ENCODE measurements at regions not wholly inside any gene's neighbourhood (a gene's known extent, or its start where the extent isn't known, plus 50 kb on each side); places are given as distances from the start of the nearest gene placed in this dataset.

DNA sequence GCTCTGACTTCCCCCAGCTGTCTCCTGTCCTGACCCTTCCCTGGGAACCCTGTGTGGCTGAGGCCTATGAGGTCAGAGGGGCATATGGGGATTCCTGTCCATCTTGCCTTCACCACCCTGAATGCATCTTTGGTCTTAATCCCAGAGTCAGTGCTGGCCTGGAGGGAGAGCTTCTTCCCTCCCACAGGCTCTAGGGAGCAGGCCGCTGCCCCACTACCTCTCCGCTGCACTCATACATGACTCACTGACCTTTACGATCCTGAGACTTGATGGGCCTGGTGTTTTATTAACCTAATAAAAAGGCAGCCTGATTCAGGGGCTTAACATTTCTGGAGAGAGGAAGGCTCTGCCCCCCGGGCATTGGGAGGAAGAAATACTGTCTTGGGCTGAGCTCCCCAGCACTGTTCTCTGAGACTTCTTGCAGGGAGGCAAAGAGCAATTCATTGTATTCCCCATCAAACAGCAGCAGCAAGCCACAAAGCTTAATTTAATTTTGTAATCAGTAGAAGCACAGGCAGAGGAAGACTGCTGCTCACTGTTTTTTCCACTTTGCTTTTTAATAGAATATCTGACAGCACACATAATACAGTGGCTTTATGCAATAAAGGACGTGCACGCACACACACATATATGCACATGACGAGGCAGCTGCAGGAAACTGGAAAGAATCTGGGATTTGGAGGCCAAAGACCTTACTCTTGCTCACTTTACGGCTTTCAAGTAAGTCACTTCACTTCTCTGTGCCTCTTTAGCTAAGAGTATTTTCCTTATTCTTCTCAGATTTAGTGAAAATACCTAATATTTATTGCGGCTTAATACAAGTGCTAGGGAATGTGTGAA, 89.2 kb upstream of the GRIK3 start:
- no peak for DNase-seq
- H3K27me3 Mint-ChIP-seq (ENCODE audit: unreplicated experiment): peaks cover 94% of the 10 kb centered on the region
- H3K36me3 Mint-ChIP-seq (ENCODE audit: insufficient read depth, unreplicated experiment): no peaks in the 10 kb centered on the region
- no peak overlapping the region for H3K4me3 Mint-ChIP-seq (ENCODE audit: low read depth, unreplicated experiment)
- CTCF ChIA-PET: no interaction called here
- no peaks in the 10 kb centered on the region for H3K4me1 Mint-ChIP-seq (ENCODE audit: low read depth, unreplicated experiment)
- intact Hi-C loops (cut with micrococcal nuclease; ENCODE audit: unreplicated experiment): no loop called here
- no peaks in the 10 kb centered on the region for H3K9me3 Mint-ChIP-seq (ENCODE audit: low read depth, unreplicated experiment)
- no TSS peak for BruUV-seq (replicated peaks)
- TF ChIP-seq, protein P1, sequence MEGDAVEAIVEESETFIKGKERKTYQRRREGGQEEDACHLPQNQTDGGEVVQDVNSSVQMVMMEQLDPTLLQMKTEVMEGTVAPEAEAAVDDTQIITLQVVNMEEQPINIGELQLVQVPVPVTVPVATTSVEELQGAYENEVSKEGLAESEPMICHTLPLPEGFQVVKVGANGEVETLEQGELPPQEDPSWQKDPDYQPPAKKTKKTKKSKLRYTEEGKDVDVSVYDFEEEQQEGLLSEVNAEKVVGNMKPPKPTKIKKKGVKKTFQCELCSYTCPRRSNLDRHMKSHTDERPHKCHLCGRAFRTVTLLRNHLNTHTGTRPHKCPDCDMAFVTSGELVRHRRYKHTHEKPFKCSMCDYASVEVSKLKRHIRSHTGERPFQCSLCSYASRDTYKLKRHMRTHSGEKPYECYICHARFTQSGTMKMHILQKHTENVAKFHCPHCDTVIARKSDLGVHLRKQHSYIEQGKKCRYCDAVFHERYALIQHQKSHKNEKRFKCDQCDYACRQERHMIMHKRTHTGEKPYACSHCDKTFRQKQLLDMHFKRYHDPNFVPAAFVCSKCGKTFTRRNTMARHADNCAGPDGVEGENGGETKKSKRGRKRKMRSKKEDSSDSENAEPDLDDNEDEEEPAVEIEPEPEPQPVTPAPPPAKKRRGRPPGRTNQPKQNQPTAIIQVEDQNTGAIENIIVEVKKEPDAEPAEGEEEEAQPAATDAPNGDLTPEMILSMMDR (IDR thresholded peaks at IDR 0.05; ENCODE audit: unreplicated experiment): no peak
- no peak overlapping the region for H3K27ac Mint-ChIP-seq (ENCODE audit: unreplicated experiment)

DNA sequence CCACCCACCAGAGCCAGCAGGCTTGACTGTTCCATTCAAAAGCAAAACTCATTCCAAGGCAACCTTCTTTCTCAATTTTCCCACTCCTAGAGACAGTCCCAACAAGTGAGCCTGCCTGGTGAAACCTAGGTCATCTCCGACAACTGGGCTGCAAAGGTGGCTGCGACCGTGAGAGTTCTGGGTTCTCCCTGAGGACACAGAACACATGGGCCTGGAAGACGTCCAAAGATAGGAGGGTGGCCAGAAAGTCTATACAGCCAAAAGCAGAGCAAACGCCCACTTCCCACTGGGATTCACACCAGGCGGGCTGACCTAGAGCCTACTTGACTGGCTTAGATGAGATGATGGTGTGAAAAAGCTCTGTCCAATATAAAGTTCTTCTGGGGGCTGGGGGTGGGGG, 90.2 kb upstream of the GRIK3 start:
- Mint-ChIP-seq H3K4me3 (ENCODE audit: low read depth, unreplicated experiment) (no peak overlapping the region), H3K27ac (ENCODE audit: unreplicated experiment) (no peak overlapping the region), H3K4me1 (ENCODE audit: low read depth, unreplicated experiment) (no peaks in the 10 kb centered on the region), H3K36me3 (ENCODE audit: insufficient read depth, unreplicated experiment) (no peaks in the 10 kb centered on the region), H3K9me3 (ENCODE audit: low read depth, unreplicated experiment) (no peaks in the 10 kb centered on the region), H3K27me3 (ENCODE audit: unreplicated experiment) (peaks cover 94% of the 10 kb centered on the region)
- no TSS peak for BruUV-seq (replicated peaks)
- TF ChIP-seq, protein P1 (IDR thresholded peaks at IDR 0.05; ENCODE audit: unreplicated experiment): no peak
- intact Hi-C loops (cut with micrococcal nuclease; ENCODE audit: unreplicated experiment): no loop called here
- DNase-seq: no peak
- CTCF ChIA-PET: no interaction called here

DNA sequence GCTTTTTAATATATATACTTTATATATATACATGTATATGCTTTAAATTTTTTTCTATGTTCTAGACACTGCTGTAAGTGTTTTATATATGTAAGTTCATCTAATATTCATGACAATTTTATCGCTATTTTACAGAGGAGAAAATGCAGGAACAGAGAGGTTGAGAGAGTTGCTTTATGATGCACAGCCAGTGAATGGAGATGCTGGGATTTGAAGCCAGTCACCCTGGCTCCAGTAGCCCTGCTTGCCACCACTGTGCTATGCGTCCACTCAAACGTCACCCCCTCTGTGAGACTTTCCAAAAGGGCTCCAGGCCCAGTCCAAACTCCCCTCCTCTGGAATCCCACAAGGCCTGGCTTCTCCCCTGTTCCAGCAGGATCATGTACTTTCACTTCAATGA, 91.0 kb upstream of the GRIK3 start:
- TF ChIP-seq, protein P1 (IDR thresholded peaks at IDR 0.05; ENCODE audit: unreplicated experiment): no peak
- BruUV-seq (replicated peaks): no TSS peak
- no peak for DNase-seq
- peaks cover 94% of the 10 kb centered on the region for H3K27me3 Mint-ChIP-seq (ENCODE audit: unreplicated experiment)
- H3K36me3 Mint-ChIP-seq (ENCODE audit: insufficient read depth, unreplicated experiment): no peaks in the 10 kb centered on the region
- no peaks in the 10 kb centered on the region for H3K4me1 Mint-ChIP-seq (ENCODE audit: low read depth, unreplicated experiment)
- H3K9me3 Mint-ChIP-seq (ENCODE audit: low read depth, unreplicated experiment): no peaks in the 10 kb centered on the region
- intact Hi-C loops (cut with micrococcal nuclease; ENCODE audit: unreplicated experiment): no loop called here
- H3K4me3 Mint-ChIP-seq (ENCODE audit: low read depth, unreplicated experiment): no peak overlapping the region
- CTCF ChIA-PET: interaction anchor here (0.7 kb wide), 1 partner anchor 149 kb away, joined by 3 read pairs; no protein-coding TSS in a partner anchor
- H3K27ac Mint-ChIP-seq (ENCODE audit: unreplicated experiment): no peak overlapping the region

DNA sequence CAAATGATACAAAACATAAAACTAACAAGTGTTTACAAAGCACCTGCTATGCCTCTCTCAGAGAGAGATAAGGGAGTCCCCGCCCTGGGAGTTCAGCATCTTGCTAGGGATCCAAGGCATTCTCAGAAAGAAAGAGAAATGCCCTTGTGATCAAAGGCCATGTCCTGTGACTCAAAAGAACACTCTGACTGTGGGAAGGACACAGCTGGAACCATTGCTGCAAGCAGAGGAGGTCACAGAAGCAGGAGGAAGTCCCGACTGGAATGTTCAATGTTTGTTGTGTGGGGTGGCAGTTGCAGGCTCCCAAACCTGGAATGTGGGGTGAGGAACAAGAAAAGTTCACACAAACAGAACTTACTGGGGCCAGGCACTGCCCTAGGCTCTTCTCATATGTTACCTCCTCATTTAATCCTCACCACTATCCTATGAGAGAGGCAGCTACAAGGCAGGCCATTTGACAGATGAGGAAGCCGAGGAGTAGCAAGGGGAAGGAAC, 93.0 kb upstream of the GRIK3 start:
- TF ChIP-seq, protein P1 (IDR thresholded peaks at IDR 0.05; ENCODE audit: unreplicated experiment): no peak
- no TSS peak for BruUV-seq (replicated peaks)
- intact Hi-C loops (cut with micrococcal nuclease; ENCODE audit: unreplicated experiment): no loop called here
- H3K4me3 Mint-ChIP-seq (ENCODE audit: low read depth, unreplicated experiment): no peak overlapping the region
- no peaks in the 10 kb centered on the region for H3K9me3 Mint-ChIP-seq (ENCODE audit: low read depth, unreplicated experiment)
- H3K27me3 Mint-ChIP-seq (ENCODE audit: unreplicated experiment): peaks cover 94% of the 10 kb centered on the region
- no peaks in the 10 kb centered on the region for H3K4me1 Mint-ChIP-seq (ENCODE audit: low read depth, unreplicated experiment)
- no peaks in the 10 kb centered on the region for H3K36me3 Mint-ChIP-seq (ENCODE audit: insufficient read depth, unreplicated experiment)
- CTCF ChIA-PET: no interaction called here
- DNase-seq: no peak
- no peak overlapping the region for H3K27ac Mint-ChIP-seq (ENCODE audit: unreplicated experiment)
